Loucy (cell line): ENCODE measurements at regions not wholly inside any gene's neighbourhood (a gene's known extent, or its start where the extent isn't known, plus 50 kb on each side); places are given as distances from the start of the nearest gene placed in this dataset.

Source experiments
- H2AFZ ChIP-seq: fragments of 200-600 bp; sonication (generic); 2 replicates; pipeline ENCODE4 v1.6.0; 2016; ENCODE audit warnings: antibody characterized with exemption, mild to moderate bottlenecking, low read length, moderate library complexity
- H3F3A ChIP-seq: fragments of 200-600 bp; 2 replicates; pipeline ENCODE4 v1.6.0; 2016; ENCODE audit warnings: antibody characterized with exemption, low read depth, mild to moderate bottlenecking
- H3K27me3 ChIP-seq: fragments of 200-600 bp; sonication (generic); 2 replicates; pipeline ENCODE4 v1.6.1; 2014; ENCODE audit warnings: low read length, mild to moderate bottlenecking; ENCODE audit not compliant: insufficient read depth, poor library complexity, severe bottlenecking
- H3K36me3 ChIP-seq: fragments of 200-600 bp; sonication (generic); 2 replicates; pipeline ENCODE4 v1.6.1; 2016; ENCODE audit warnings: low read length; ENCODE audit not compliant: insufficient read depth
- H3K4me1 ChIP-seq: fragments of 200-600 bp; sonication (generic); 2 replicates; pipeline ENCODE4 v1.5.1; 2014; ENCODE audit warnings: low read length, mild to moderate bottlenecking; ENCODE audit not compliant: insufficient read depth, poor library complexity, severe bottlenecking
- H3K4me2 ChIP-seq: fragments of 200-600 bp; sonication (generic); 2 replicates; pipeline ENCODE4 v1.6.0; 2014; ENCODE audit warnings: antibody characterized with exemption, low read length, low read depth, mild to moderate bottlenecking; ENCODE audit not compliant: poor library complexity, severe bottlenecking
- H3K4me3 ChIP-seq: fragments of 200-600 bp; sonication (generic); 2 replicates; pipeline ENCODE4 v1.5.1; 2014; ENCODE audit warnings: low read length, mild to moderate bottlenecking, mixed read lengths; ENCODE audit not compliant: poor library complexity, severe bottlenecking
- H3K79me2 ChIP-seq: fragments of 200-600 bp; sonication (generic); 2 replicates; pipeline ENCODE4 v1.6.1; 2014; ENCODE audit warnings: low read length; ENCODE audit not compliant: insufficient read depth
- H3K9ac ChIP-seq: fragments of 200-600 bp; sonication (generic); 2 replicates; pipeline ENCODE4 v1.6.0; 2014; ENCODE audit warnings: mild to moderate bottlenecking, low read depth, low read length, moderate library complexity; ENCODE audit not compliant: poor library complexity, severe bottlenecking
- H3K9me2 ChIP-seq: fragments of 200-600 bp; sonication (generic); replicated peaks from 2 replicates; pipeline ENCODE4 v1.6.1; 2016; ENCODE audit warnings: low read depth, low read length, mixed read lengths
- H3K9me3 ChIP-seq: fragments of 200-600 bp; sonication (generic); 2 replicates; pipeline ENCODE4 v1.6.1; 2014; ENCODE audit warnings: mild to moderate bottlenecking, antibody characterized with exemption, low read length, low read depth; ENCODE audit not compliant: insufficient read depth
- H4K20me1 ChIP-seq: fragments of 200-600 bp; sonication (generic); 2 replicates; pipeline ENCODE4 v1.6.0; 2014; ENCODE audit warnings: antibody characterized with exemption, low read length, mild to moderate bottlenecking; ENCODE audit not compliant: insufficient read depth, poor library complexity, severe bottlenecking
- CTCF ChIP-seq: fragments of 200-600 bp; sonication (generic); conservative IDR thresholded peaks from 2 replicates; pipeline ENCODE4 v1.5.1; 2014; ENCODE audit warnings: mild to moderate bottlenecking, antibody characterized with exemption, low read length
- EZH2phosphoT487 ChIP-seq: fragments of 200-600 bp; IDR thresholded peaks from 2 replicates; pipeline ENCODE4 v1.6.1; 2018; ENCODE audit warnings: antibody characterized with exemption, mild to moderate bottlenecking, moderate library complexity, borderline replicate concordance

- Histone ChIP-seq H3K4me1 (no peaks in the 10 kb centered on the region), H3F3A (no peaks in the 10 kb centered on the region)
- TF ChIP-seq CTCF (no peak), EZH2phosphoT487 (no peak)
Observed at GRCh38 chr2:225340923-225341322, 58.6 kb upstream of the NYAP2 start.

GRCh38 chr2:225337183-225337582 lies 62.3 kb upstream of the NYAP2 start:
- H3K4me3 ChIP-seq = no peak overlapping the region
- H3K36me3 ChIP-seq = no peaks in the 10 kb centered on the region
- no peaks in the 10 kb centered on the region for H3K9me3 ChIP-seq
- no peaks in the 10 kb centered on the region for H4K20me1 ChIP-seq
- no peak overlapping the region for H3K9ac ChIP-seq
- H3K4me2 ChIP-seq = no peak overlapping the region
- TF ChIP-seq EZH2phosphoT487 = no peak
- H3F3A ChIP-seq = no peaks in the 10 kb centered on the region
- no peaks in the 10 kb centered on the region for H3K27me3 ChIP-seq
- H2AFZ ChIP-seq = no peak overlapping the region
- H3K79me2 ChIP-seq = no peaks in the 10 kb centered on the region
- H3K4me1 ChIP-seq = no peaks in the 10 kb centered on the region
- no peaks in the 10 kb centered on the region for H3K9me2 ChIP-seq

More at GRCh38 chr2:225340923-225341322, 58.6 kb upstream of the NYAP2 start:
- Histone ChIP-seq H3K9me3 (no peaks in the 10 kb centered on the region), H3K9me2 (no peaks in the 10 kb centered on the region), H3K4me3 (no peak overlapping the region), H2AFZ (no peak overlapping the region), H3K4me2 (no peak overlapping the region), H3K9ac (no peak overlapping the region), H4K20me1 (no peaks in the 10 kb centered on the region), H3K27me3 (no peaks in the 10 kb centered on the region), H3K36me3 (no peaks in the 10 kb centered on the region), H3K79me2 (no peaks in the 10 kb centered on the region)

GRCh38 chr2:225334514-225334913 lies 65.0 kb upstream of the NYAP2 start:
- Histone ChIP-seq H3K9me2 (no peaks in the 10 kb centered on the region), H3F3A (no peaks in the 10 kb centered on the region), H3K4me1 (no peaks in the 10 kb centered on the region), H3K9ac (no peak overlapping the region), H2AFZ (no peak overlapping the region), H3K4me3 (no peak overlapping the region), H3K27me3 (no peaks in the 10 kb centered on the region), H3K36me3 (no peaks in the 10 kb centered on the region), H4K20me1 (no peaks in the 10 kb centered on the region), H3K4me2 (no peak overlapping the region), H3K9me3 (no peaks in the 10 kb centered on the region), H3K79me2 (no peaks in the 10 kb centered on the region)
- no peak for TF ChIP-seq EZH2phosphoT487
- no peak for TF ChIP-seq CTCF

GRCh38 chr2:225328192-225328591 lies 71.3 kb upstream of the NYAP2 start:
- Histone ChIP-seq H3K27me3 (no peaks in the 10 kb centered on the region), H3K4me3 (no peak overlapping the region), H3K9me3 (no peaks in the 10 kb centered on the region), H3K9me2 (no peaks in the 10 kb centered on the region), H3K4me1 (no peaks in the 10 kb centered on the region), H4K20me1 (no peaks in the 10 kb centered on the region), H2AFZ (no peak overlapping the region), H3K9ac (no peak overlapping the region), H3K79me2 (no peaks in the 10 kb centered on the region), H3K4me2 (no peak overlapping the region), H3F3A (no peaks in the 10 kb centered on the region), H3K36me3 (no peaks in the 10 kb centered on the region)
- no peak for TF ChIP-seq CTCF
- TF ChIP-seq EZH2phosphoT487 = no peak
